BJ (cell line): ENCODE measurements at regions not wholly inside any gene's neighbourhood (a gene's known extent, or its start where the extent isn't known, plus 50 kb on each side); places are given as distances from the start of the nearest gene placed in this dataset.
"Not testable (repeated sequence)": the region's sequence is repeated elsewhere in the genome, so short reads cannot be mapped to it uniquely, and the experiment has no call there.

ENCODE experiments used
- CTCF ChIA-PET: fragments of 350-600 bp; formaldehyde crosslinking; extraction: SDS; loops from one replicate; lab custom pipeline; 2021; ENCODE audit warnings: antibody characterized with exemption, inconsistent platforms; lab: Yijun Ruan, JAX
- POLR2A ChIA-PET: fragments of 300-600 bp; sonication (Branson Sonifier 250); formaldehyde crosslinking; extraction: SDS; loops from one replicate; lab custom pipeline; 2021; ENCODE audit warnings: antibody characterized with exemption; lab: Charles Lee
- DNase-seq: peaks from one replicate; pipeline ENCODE4 v3.0.0-alpha.2; 2011; ENCODE audit warnings: low read depth
- H3K27me3 ChIP-seq: 2 replicates; pipeline ENCODE4 v1.6.0; 2011; ENCODE audit warnings: low read length; ENCODE audit not compliant: control insufficient read depth, insufficient read depth
- H3K36me3 ChIP-seq: 2 replicates; pipeline ENCODE4 v1.5.1; 2011; ENCODE audit warnings: low read length; ENCODE audit not compliant: control insufficient read depth, insufficient read depth
- H3K4me3 ChIP-seq: 2 replicates; pipeline ENCODE4 v1.5.1; 2011; ENCODE audit warnings: low read depth, mild to moderate bottlenecking, control low read depth, low read length
- CTCF ChIP-seq: IDR thresholded peaks from 2 replicates; pipeline ENCODE4 v1.5.1; 2011; ENCODE audit warnings: low read depth, mild to moderate bottlenecking, control low read depth, inconsistent platforms, low read length, moderate library complexity; ENCODE audit not compliant: insufficient read depth

- CTCF ChIA-PET: no interaction called here
- Histone ChIP-seq H3K27me3 (no peaks in the 10 kb centered on the region), H3K4me3 (no peak overlapping the region), H3K36me3 (no peaks in the 10 kb centered on the region)
- POLR2A ChIA-PET: no interaction called here
- TF ChIP-seq CTCF: no peak
- DNase-seq: no peak
These were observed 73.3 kb upstream of the DLGAP1 start for GRCh38 chr18:4528405-4528804.

GRCh38 chr18:4527826-4528225 lies 72.7 kb upstream of the DLGAP1 start:
- POLR2A ChIA-PET, H3K27me3 ChIP-seq, DNase-seq, H3K4me3 ChIP-seq, CTCF ChIA-PET, H3K36me3 ChIP-seq: not testable (repeated sequence)

GRCh38 chr18:4524096-4524495 lies 69.0 kb upstream of the DLGAP1 start:
- no peak for TF ChIP-seq CTCF
- ChIA-PET CTCF (no interaction called here), POLR2A (no interaction called here)
- no peaks in the 10 kb centered on the region for H3K36me3 ChIP-seq
- DNase-seq: no peak
- H3K4me3 ChIP-seq: no peak overlapping the region
- no peaks in the 10 kb centered on the region for H3K27me3 ChIP-seq

GRCh38 chr18:4511166-4511565 lies 56.1 kb upstream of the DLGAP1 start:
- no peaks in the 10 kb centered on the region for H3K36me3 ChIP-seq
- POLR2A ChIA-PET: no interaction called here
- CTCF ChIA-PET: no interaction called here
- no peak for TF ChIP-seq CTCF
- H3K4me3 ChIP-seq: no peak overlapping the region
- no peaks in the 10 kb centered on the region for H3K27me3 ChIP-seq
- no peak for DNase-seq

GRCh38 chr18:4510711-4511110 lies 55.6 kb upstream of the DLGAP1 start:
- H3K36me3 ChIP-seq: no peaks in the 10 kb centered on the region
- POLR2A ChIA-PET: no interaction called here
- CTCF ChIA-PET: no interaction called here
- no peak for TF ChIP-seq CTCF
- H3K27me3 ChIP-seq: no peaks in the 10 kb centered on the region
- no peak for DNase-seq
- H3K4me3 ChIP-seq: no peak overlapping the region

- DNase-seq: no peak
- no peak for TF ChIP-seq CTCF
- Histone ChIP-seq H3K27me3 (no peaks in the 10 kb centered on the region), H3K4me3 (no peak overlapping the region), H3K36me3 (no peaks in the 10 kb centered on the region)
- ChIA-PET CTCF (no interaction called here), POLR2A (no interaction called here)
These were observed 55.1 kb upstream of the DLGAP1 start for GRCh38 chr18:4510160-4510559.
